GM12878 (cell line): ENCODE measurements at regions not wholly inside any gene's neighbourhood (a gene's known extent, or its start where the extent isn't known, plus 50 kb on each side); places are given as distances from the start of the nearest gene placed in this dataset.

Experiments
- ATAC-seq: fragments of 200-7000 bp; cut with Tn5 transposase; 3 replicates; pipeline ENCODE4 v1.9.1; 2020; ENCODE audit warnings: mild to moderate bottlenecking, moderate library complexity
- BruUV-seq: library from RNA; stranded (reverse); fragments of 400-500 nt; replicated peaks from 2 replicates; lab custom pipeline; 2021; lab: Mats Ljungman, UMichigan
- CTCF ChIA-PET: fragments of 300-600 bp; sonication (Branson Sonifier 250); formaldehyde crosslinking; extraction: SDS; loops from one replicate; lab custom pipeline; 2021; ENCODE audit warnings: inconsistent platforms; lab: Yijun Ruan, JAX
- POLR2A ChIA-PET: fragments of 350-600 bp; formaldehyde crosslinking; extraction: SDS; loops from one replicate; lab custom pipeline; 2021; ENCODE audit warnings: inconsistent platforms; lab: Charles Lee
- RAD21 ChIA-PET: fragments of 300-600 bp; sonication (Branson Sonifier 250); formaldehyde crosslinking; loops from one replicate; lab custom pipeline; 2023; ENCODE audit warnings: antibody characterized with exemption; ENCODE audit not compliant: unreplicated experiment; lab: Charles Lee
- SMC1A ChIA-PET: fragments of 300-600 bp; sonication (Branson Sonifier 250); formaldehyde crosslinking; loops from one replicate; lab custom pipeline; 2023; ENCODE audit not compliant: unreplicated experiment, uncharacterized antibody; lab: Charles Lee
- DNase-seq: peaks from one replicate; pipeline ENCODE4 v3.0.0-alpha.2; 2011; ENCODE audit warnings: low read depth, low spot score
- FAIRE-seq: peaks from 3 replicates; lab custom pipeline; 2011; peaks lifted over from hg19 to GRCh38; lab: Jason Lieb, UNC
- H2AFZ ChIP-seq: 2 replicates; pipeline ENCODE4 v1.6.0; 2011; ENCODE audit warnings: low read depth, low read length, control low read depth; ENCODE audit not compliant: control insufficient read depth
- H3K27ac ChIP-seq: 2 replicates; pipeline ENCODE4 v1.5.1; 2011; ENCODE audit warnings: control low read depth; ENCODE audit not compliant: control insufficient read depth, insufficient read depth
- H3K27me3 ChIP-seq, 2 experiments: replicated peaks in 1 of 2; 2 replicates each; pipeline versions ENCODE4 v1.6.0 to v1.6.1; 2011; ENCODE audit warnings: low read length in 1 of 2; ENCODE audit not compliant: control insufficient read depth in 2 of 2, insufficient read depth in 2 of 2
- H3K36me3 ChIP-seq, 2 experiments: 2 replicates each; pipeline ENCODE4 v1.5.1; 2011; ENCODE audit warnings: low read length in 1 of 2; ENCODE audit not compliant: control insufficient read depth in 2 of 2, insufficient read depth in 2 of 2
- H3K4me1 ChIP-seq: 2 replicates; pipeline ENCODE4 v1.6.1; 2011; ENCODE audit warnings: mild to moderate bottlenecking, low read length, moderate library complexity, mixed read lengths; ENCODE audit not compliant: control insufficient read depth, insufficient read depth
- H3K4me2 ChIP-seq: 2 replicates; pipeline ENCODE4 v1.6.0; 2011; ENCODE audit warnings: control low read depth; ENCODE audit not compliant: control insufficient read depth, insufficient read depth
- H3K4me3 ChIP-seq: fragments of 200-600 bp; sonication (generic); 2 replicates; pipeline ENCODE4 v1.5.1; 2016
- H3K79me2 ChIP-seq: 2 replicates; pipeline ENCODE4 v1.6.0; 2011; ENCODE audit warnings: low read length; ENCODE audit not compliant: control insufficient read depth, insufficient read depth
- H3K9ac ChIP-seq: 2 replicates; pipeline ENCODE4 v1.8.0; 2011; ENCODE audit warnings: low read length, control low read depth, mixed read lengths; ENCODE audit not compliant: control insufficient read depth, insufficient read depth
- H3K9me3 ChIP-seq: replicated peaks from 3 replicates; pipeline ENCODE4 v1.5.1; 2011; ENCODE audit warnings: mild to moderate bottlenecking, low read length; ENCODE audit not compliant: control insufficient read depth, insufficient read depth
- H4K20me1 ChIP-seq: 2 replicates; pipeline ENCODE4 v1.6.0; 2011; ENCODE audit not compliant: control insufficient read depth, insufficient read depth
- CBFB ChIP-seq: IDR thresholded peaks from 2 replicates; pipeline ENCODE4 v1.6.1; 2016; ENCODE audit warnings: antibody characterized with exemption, low read depth
- E2F8 ChIP-seq: fragments of 450-650 bp; IDR thresholded peaks from 2 replicates; pipeline ENCODE4 v1.6.1; 2018; ENCODE audit warnings: mild to moderate bottlenecking, low read depth, moderate library complexity; ENCODE audit not compliant: partially characterized antibody
- FOXK2 ChIP-seq: fragments of 450-650 bp; IDR thresholded peaks from 2 replicates; pipeline ENCODE4 v1.6.1; 2017; ENCODE audit warnings: mild to moderate bottlenecking, moderate library complexity
- HCFC1 ChIP-seq: fragments of 150-350 bp; IDR thresholded peaks from 2 replicates; pipeline ENCODE4 v1.6.1; 2014; ENCODE audit warnings: low read length
- HDAC6 ChIP-seq: fragments of 200-600 bp; sonication (generic); IDR thresholded peaks from one replicate; pipeline ENCODE4 v1.8.0; 2017; ENCODE audit warnings: antibody characterized with exemption; ENCODE audit not compliant: unreplicated experiment
- RBBP5 ChIP-seq: fragments of 200-600 bp; sonication (generic); conservative IDR thresholded peaks from 2 replicates; pipeline ENCODE4 v1.6.1; 2016
- YY1 ChIP-seq: IDR thresholded peaks from 2 replicates; pipeline ENCODE4 v1.6.1; 2011; ENCODE audit warnings: low read depth, mild to moderate bottlenecking, low read length
- WGBS: methylation state at CpG from one replicate; pipeline ENCODE4 v1.1.6; 2016; ENCODE audit warnings: low lambda C conversion rate; ENCODE audit not compliant: insufficient replicate concordance, insufficient coverage; ENCODE audit errors: missing lambda C conversion rate; 5-methylcytosine and 5-hydroxymethylcytosine counted together
- in situ Hi-C: fragments of 300-500 bp; cut with MboI; formaldehyde crosslinking; loops from 9 replicates; pipeline ENCODE4 v1.14.3; 2018; ENCODE audit warnings: mixed read lengths
- intact Hi-C: fragments of 100-400 bp; cut with micrococcal nuclease; formaldehyde crosslinking; loops from one replicate; pipeline ENCODE4 v1.14.2; 2022; ENCODE audit not compliant: unreplicated experiment

GRCh38 chr9:11758016-11758415, 935.2 kb upstream of the TYRP1 start:
- DNase-seq (no peak), FAIRE-seq (no peak), ATAC-seq (no peak)
- H3K4me2 ChIP-seq: no peak overlapping the region
- ChIA-PET RAD21 (no interaction called here), POLR2A (no interaction called here), SMC1A (no interaction called here), CTCF (no interaction called here)
- no peaks in the 10 kb centered on the region for H3K4me1 ChIP-seq
- TF ChIP-seq CBFB (no peak), HDAC6 (no peak), RBBP5 (no peak), FOXK2 (no peak), YY1 (no peak), HCFC1 (no peak)
- H3K9me3 ChIP-seq: no peaks in the 10 kb centered on the region
- no TSS peak for BruUV-seq
- no peak overlapping the region for H3K9ac ChIP-seq
- in situ Hi-C loops (no loop called here), intact Hi-C loops (no loop called here)
- 13% methylated on average over 3 of the region's 3 CpGs for WGBS
- H3K27me3 ChIP-seq: no peaks in the 10 kb centered on the region
- H2AFZ ChIP-seq: no peak overlapping the region
- no peaks in the 10 kb centered on the region for H3K79me2 ChIP-seq
- H3K36me3 ChIP-seq: no peaks in the 10 kb centered on the region
- no peak overlapping the region for H3K4me3 ChIP-seq
- no peaks in the 10 kb centered on the region for H4K20me1 ChIP-seq
- H3K27ac ChIP-seq: no peak overlapping the region

- in situ Hi-C loops: no loop called here
- Histone ChIP-seq H4K20me1 (no peaks in the 10 kb centered on the region), H2AFZ (no peak overlapping the region), H3K27ac (no peak overlapping the region)
- ATAC-seq (no peak), FAIRE-seq (no peak)
- RAD21 ChIA-PET: no interaction called here
- POLR2A ChIA-PET: no interaction called here
- TF ChIP-seq E2F8: no peak
- TF ChIP-seq, all 136 proteins: peak for 0
- Histone ChIP-seq H3K27me3 (no peaks in the 10 kb centered on the region), H3K36me3 (no peaks in the 10 kb centered on the region), H3K79me2 (no peaks in the 10 kb centered on the region), H3K9me3 (no peaks in the 10 kb centered on the region), H3K4me3 (no peak overlapping the region), H3K4me2 (no peak overlapping the region), H3K4me1 (no peaks in the 10 kb centered on the region), H3K9ac (no peak overlapping the region)
- SMC1A ChIA-PET: no interaction called here
- BruUV-seq: no TSS peak
- WGBS: 27% methylated on average over 4 of the region's 4 CpGs
- no peak for DNase-seq
- CTCF ChIA-PET: no interaction called here
- intact Hi-C loops: no loop called here
Measured at GRCh38 chr9:11779971-11780370, 913.2 kb upstream of the TYRP1 start.
